Muscle of leg (tissue), 3 donors: ENCODE measurements at regions not wholly inside any gene's neighbourhood (a gene's known extent, or its start where the extent isn't known, plus 50 kb on each side); places are given as distances from the start of the nearest gene placed in this dataset.

Experiments used
- DNase-seq: peaks from one replicate; pipeline ENCODE4 v3.0.0; 2013
- H3K27ac ChIP-seq: one replicate; pipeline ENCODE4 v1.5.1; 2013; ENCODE audit warnings: mild to moderate bottlenecking, low read length, control low read depth
- H3K27me3 ChIP-seq: one replicate; pipeline ENCODE4 v1.6.1; 2013; ENCODE audit warnings: low read length; ENCODE audit not compliant: control insufficient read depth, insufficient read depth
- H3K36me3 ChIP-seq: one replicate; pipeline ENCODE4 v1.6.1; 2013; ENCODE audit warnings: low read length; ENCODE audit not compliant: control insufficient read depth, insufficient read depth
- H3K4me1 ChIP-seq: one replicate; pipeline ENCODE4 v1.6.1; 2013; ENCODE audit warnings: low read length; ENCODE audit not compliant: control insufficient read depth, insufficient read depth
- H3K4me3 ChIP-seq: one replicate; pipeline ENCODE4 v1.5.1; 2013; ENCODE audit warnings: low read length, control low read depth
- H3K9me3 ChIP-seq: replicated peaks from 2 replicates; pipeline ENCODE4 v1.6.1; 2013; ENCODE audit warnings: low read depth, low read length; ENCODE audit not compliant: control insufficient read depth
- WGBS: methylation state at CpG from one replicate; pipeline ENCODE4 v1.1.5; 2013; ENCODE audit warnings: missing lambda C conversion rate; ENCODE audit not compliant: insufficient coverage; 5-methylcytosine and 5-hydroxymethylcytosine counted together

GRCh38 chr16:62989480-62989879 is 953.2 kb upstream of the CDH8 start:
- Histone ChIP-seq H3K36me3 (no peaks in the 10 kb centered on the region), H3K27ac (no peak overlapping the region), H3K27me3 (no peaks in the 10 kb centered on the region), H3K9me3 (no peaks in the 10 kb centered on the region), H3K4me3 (no peak overlapping the region), H3K4me1 (no peaks in the 10 kb centered on the region)
- WGBS = 100% methylated on average over 1 of the region's 1 CpG
- no peak for DNase-seq

GRCh38 chr16:62985722-62986121 is 949.5 kb upstream of the CDH8 start:
- 88% methylated on average over 1 of the region's 1 CpG for WGBS

GRCh38 chr16:62978451-62978850 is 942.2 kb upstream of the CDH8 start:
- Histone ChIP-seq H3K27ac (no peak overlapping the region), H3K9me3 (no peaks in the 10 kb centered on the region), H3K4me1 (no peaks in the 10 kb centered on the region), H3K36me3 (no peaks in the 10 kb centered on the region), H3K27me3 (no peaks in the 10 kb centered on the region), H3K4me3 (no peak overlapping the region)
- DNase-seq = no peak

More at GRCh38 chr16:62985722-62986121, 949.5 kb upstream of the CDH8 start:
- DNase-seq = no peak
- no peak overlapping the region for H3K4me3 ChIP-seq
- H3K27me3 ChIP-seq = no peaks in the 10 kb centered on the region
- H3K4me1 ChIP-seq = no peaks in the 10 kb centered on the region
- H3K27ac ChIP-seq = no peak overlapping the region
- H3K9me3 ChIP-seq = no peaks in the 10 kb centered on the region
- H3K36me3 ChIP-seq = no peaks in the 10 kb centered on the region

- DNase-seq = no peak
- H3K9me3 ChIP-seq = no peaks in the 10 kb centered on the region
- H3K36me3 ChIP-seq = no peaks in the 10 kb centered on the region
- no peak overlapping the region for H3K27ac ChIP-seq
- WGBS = 100% methylated on average over 1 of the region's 1 CpG
- no peaks in the 10 kb centered on the region for H3K27me3 ChIP-seq
- no peaks in the 10 kb centered on the region for H3K4me1 ChIP-seq
- H3K4me3 ChIP-seq = no peak overlapping the region
These were observed 941.6 kb upstream of the CDH8 start for GRCh38 chr16:62977876-62978275.

- Histone ChIP-seq H3K9me3 (no peaks in the 10 kb centered on the region), H3K4me1 (no peaks in the 10 kb centered on the region), H3K36me3 (no peaks in the 10 kb centered on the region), H3K27me3 (no peaks in the 10 kb centered on the region), H3K4me3 (no peak overlapping the region), H3K27ac (no peak overlapping the region)
- no CpG with 5 or more reads among the region's 1 CpG for WGBS
- peak; percentile 63 for DNase-seq
These were observed 938.2 kb upstream of the CDH8 start for GRCh38 chr16:62974424-62974823.

- no peaks in the 10 kb centered on the region for H3K9me3 ChIP-seq
- H3K36me3 ChIP-seq = no peaks in the 10 kb centered on the region
- no peak overlapping the region for H3K4me3 ChIP-seq
- H3K27me3 ChIP-seq = no peaks in the 10 kb centered on the region
- no peak overlapping the region for H3K27ac ChIP-seq
- DNase-seq = peak; percentile 50
- no peaks in the 10 kb centered on the region for H3K4me1 ChIP-seq
These were observed 934.6 kb upstream of the CDH8 start for GRCh38 chr16:62970851-62971250.

GRCh38 chr16:62969711-62970318 is 933.6 kb upstream of the CDH8 start:
- Histone ChIP-seq H3K4me3 (no peak overlapping the region), H3K27ac (no peak overlapping the region), H3K27me3 (no peaks in the 10 kb centered on the region), H3K36me3 (no peaks in the 10 kb centered on the region), H3K4me1 (no peaks in the 10 kb centered on the region), H3K9me3 (no peaks in the 10 kb centered on the region)
- DNase-seq = no peak

GRCh38 chr16:62967611-62968010 is 931.4 kb upstream of the CDH8 start:
- Histone ChIP-seq H3K9me3 (no peaks in the 10 kb centered on the region), H3K27me3 (no peaks in the 10 kb centered on the region), H3K4me1 (no peaks in the 10 kb centered on the region), H3K27ac (no peak overlapping the region), H3K4me3 (no peak overlapping the region), H3K36me3 (no peaks in the 10 kb centered on the region)
- no CpG with 5 or more reads among the region's 2 CpGs for WGBS
- no peak for DNase-seq

GRCh38 chr16:62967163-62967562 is 930.9 kb upstream of the CDH8 start:
- Histone ChIP-seq H3K4me3 (no peak overlapping the region), H3K27me3 (no peaks in the 10 kb centered on the region), H3K27ac (no peak overlapping the region), H3K9me3 (no peaks in the 10 kb centered on the region), H3K36me3 (no peaks in the 10 kb centered on the region), H3K4me1 (no peaks in the 10 kb centered on the region)
- 0% methylated on average over 1 of the region's 3 CpGs for WGBS
- DNase-seq = no peak

GRCh38 chr16:62966626-62967025 is 930.4 kb upstream of the CDH8 start:
- Histone ChIP-seq H3K4me3 (no peak overlapping the region), H3K4me1 (no peaks in the 10 kb centered on the region), H3K9me3 (no peaks in the 10 kb centered on the region), H3K27ac (no peak overlapping the region), H3K27me3 (no peaks in the 10 kb centered on the region), H3K36me3 (no peaks in the 10 kb centered on the region)
- no CpG with 5 or more reads among the region's 1 CpG for WGBS
- no peak for DNase-seq

- no peak overlapping the region for H3K4me3 ChIP-seq
- no peaks in the 10 kb centered on the region for H3K36me3 ChIP-seq
- H3K9me3 ChIP-seq = no peaks in the 10 kb centered on the region
- no peaks in the 10 kb centered on the region for H3K27me3 ChIP-seq
- no peaks in the 10 kb centered on the region for H3K4me1 ChIP-seq
- WGBS = 93% methylated on average over 3 of the region's 3 CpGs
- no peak for DNase-seq
- H3K27ac ChIP-seq = no peak overlapping the region
These were observed 929.6 kb upstream of the CDH8 start for GRCh38 chr16:62965831-62966230.
